C4-2B (cell line): ENCODE measurements at regions not wholly inside any gene's neighbourhood (a gene's known extent, or its start where the extent isn't known, plus 50 kb on each side); places are given as distances from the start of the nearest gene placed in this dataset.

Experiments
- CTCF ChIP-seq: fragments of 450-650 bp; conservative IDR thresholded peaks from 2 replicates; pipeline ENCODE4 v1.5.1; 2017; ENCODE audit warnings: mild to moderate bottlenecking
- ZFX ChIP-seq: fragments of 450-650 bp; IDR thresholded peaks from 2 replicates; pipeline ENCODE4 v1.6.1; 2017

GRCh38 chr2:56898986-56899385 lies 715.2 kb downstream of the CCDC85A start:
- TF ChIP-seq CTCF: no peak
- no peak for TF ChIP-seq ZFX
